Osteoblast (primary cell): ENCODE measurements at regions not wholly inside any gene's neighbourhood (a gene's known extent, or its start where the extent isn't known, plus 50 kb on each side); places are given as distances from the start of the nearest gene placed in this dataset.

Source experiments
- DNase-seq: peaks from one replicate; pipeline ENCODE4 v3.0.0; 2011; ENCODE audit warnings: low spot score, mixed read lengths; ENCODE audit not compliant: insufficient read length; ENCODE audit errors: missing footprints
- H2AFZ ChIP-seq: 2 replicates; pipeline ENCODE4 v1.6.0; 2011; ENCODE audit warnings: mild to moderate bottlenecking, low read length
- H3K27ac ChIP-seq: 2 replicates; pipeline ENCODE4 v1.5.1; 2011; ENCODE audit warnings: mild to moderate bottlenecking, low read depth, low read length, moderate library complexity
- H3K27me3 ChIP-seq: 2 replicates; pipeline ENCODE4 v1.6.0; 2012; ENCODE audit warnings: mild to moderate bottlenecking, control low read depth, inconsistent platforms, low read length, moderate library complexity; ENCODE audit not compliant: insufficient read depth
- H3K36me3 ChIP-seq: 2 replicates; pipeline ENCODE4 v1.5.1; 2011; ENCODE audit warnings: mild to moderate bottlenecking, low read length, control low read depth, moderate library complexity; ENCODE audit not compliant: insufficient read depth
- H3K4me1 ChIP-seq: 2 replicates; pipeline ENCODE4 v1.5.1; 2011; ENCODE audit warnings: mild to moderate bottlenecking, low read length, control low read depth, moderate library complexity; ENCODE audit not compliant: insufficient read depth
- H3K4me2 ChIP-seq: 2 replicates; pipeline ENCODE4 v1.6.0; 2011; ENCODE audit warnings: mild to moderate bottlenecking, low read length; ENCODE audit not compliant: insufficient read depth
- H3K4me3 ChIP-seq: fragments of 200-600 bp; sonication (generic); 3 replicates; pipeline ENCODE4 v1.5.1; 2012; ENCODE audit warnings: mild to moderate bottlenecking, low read length, inconsistent platforms; ENCODE audit not compliant: insufficient read depth
- H3K79me2 ChIP-seq: 2 replicates; pipeline ENCODE4 v1.6.0; 2012; ENCODE audit warnings: mild to moderate bottlenecking, low read length, control low read depth, inconsistent platforms; ENCODE audit not compliant: insufficient read depth
- H3K9me3 ChIP-seq: 2 replicates; pipeline ENCODE4 v1.5.1; 2011; ENCODE audit warnings: low read depth, low read length, control low read depth
- H4K20me1 ChIP-seq: 2 replicates; pipeline ENCODE4 v1.6.0; 2012; ENCODE audit warnings: mild to moderate bottlenecking, low read length, control low read depth; ENCODE audit not compliant: insufficient read depth
- CTCF ChIP-seq: IDR thresholded peaks from 2 replicates; pipeline ENCODE4 v1.5.1; 2011; ENCODE audit warnings: mild to moderate bottlenecking, low read depth, low read length, moderate library complexity; ENCODE audit errors: extremely low read depth

GRCh38 chr6:33936886-33937285, 133.1 kb upstream of the MLN start:
- no peak for DNase-seq
- Histone ChIP-seq H3K4me2 (no peak overlapping the region), H3K79me2 (no peaks in the 10 kb centered on the region), H4K20me1 (no peaks in the 10 kb centered on the region), H3K27me3 (peaks cover 29% of the 10 kb centered on the region), H3K27ac (no peak overlapping the region), H3K4me3 (no peak overlapping the region), H3K9me3 (no peaks in the 10 kb centered on the region), H3K4me1 (no peaks in the 10 kb centered on the region), H3K36me3 (no peaks in the 10 kb centered on the region), H2AFZ (no peak overlapping the region)
- TF ChIP-seq CTCF, result no peak

- Histone ChIP-seq H3K27ac (no peak overlapping the region), H4K20me1 (no peaks in the 10 kb centered on the region), H2AFZ (no peak overlapping the region), H3K4me3 (no peak overlapping the region), H3K4me2 (no peak overlapping the region), H3K36me3 (no peaks in the 10 kb centered on the region), H3K79me2 (no peaks in the 10 kb centered on the region), H3K4me1 (no peaks in the 10 kb centered on the region), H3K9me3 (no peaks in the 10 kb centered on the region), H3K27me3 (peaks cover 27% of the 10 kb centered on the region)
- no peak for TF ChIP-seq CTCF
- DNase-seq, result no peak
Observed at GRCh38 chr6:33935439-33936080, 131.8 kb upstream of the MLN start.

- Histone ChIP-seq H3K27me3 (peaks cover 21% of the 10 kb centered on the region), H3K27ac (no peak overlapping the region), H3K79me2 (no peaks in the 10 kb centered on the region), H3K36me3 (no peaks in the 10 kb centered on the region), H4K20me1 (no peaks in the 10 kb centered on the region), H3K4me3 (no peak overlapping the region), H2AFZ (no peak overlapping the region), H3K9me3 (no peaks in the 10 kb centered on the region), H3K4me1 (no peaks in the 10 kb centered on the region), H3K4me2 (no peak overlapping the region)
- no peak for DNase-seq
- TF ChIP-seq CTCF, result no peak
Observed at GRCh38 chr6:33934731-33935270, 131.0 kb upstream of the MLN start.

- no peak for DNase-seq
Observed at GRCh38 chr6:33933101-33933500, 129.3 kb upstream of the MLN start.

More at GRCh38 chr6:33933101-33933500, 129.3 kb upstream of the MLN start:
- Histone ChIP-seq H3K36me3 (no peaks in the 10 kb centered on the region), H3K4me3 (no peak overlapping the region), H3K27me3 (peaks cover 20% of the 10 kb centered on the region), H3K27ac (no peak overlapping the region), H3K79me2 (no peaks in the 10 kb centered on the region), H2AFZ (no peak overlapping the region), H3K9me3 (no peaks in the 10 kb centered on the region), H4K20me1 (no peaks in the 10 kb centered on the region), H3K4me1 (no peaks in the 10 kb centered on the region), H3K4me2 (no peak overlapping the region)
- TF ChIP-seq CTCF, result no peak
